CD14-positive monocyte (primary cell): ENCODE measurements at regions not wholly inside any gene's neighbourhood (a gene's known extent, or its start where the extent isn't known, plus 50 kb on each side); places are given as distances from the start of the nearest gene placed in this dataset.

ENCODE experiments used
- DNase-seq, 3 donors: peaks; one replicate each; pipeline ENCODE4 v3.0.0-alpha.2; 2011 to 2022
- H2AFZ ChIP-seq: 2 replicates; pipeline ENCODE4 v1.6.0; 2012; ENCODE audit warnings: mild to moderate bottlenecking, low read depth, low read length, inconsistent platforms; ENCODE audit not compliant: insufficient read depth, poor library complexity, severe bottlenecking
- H3K27ac ChIP-seq, 2 donors: 1 replicate in 1 of 2; 2 replicates in 1 of 2; pipeline ENCODE4 v1.5.1; 2012 to 2013; ENCODE audit warnings: low read length in 2 of 2, control low read depth in 1 of 2, inconsistent platforms in 1 of 2, low read depth in 1 of 2, mild to moderate bottlenecking in 1 of 2
- H3K27me3 ChIP-seq, 2 donors: one replicate each; pipeline versions ENCODE4 v1.6.0 to v1.6.1; 2011 to 2013; ENCODE audit warnings: low read length in 2 of 2; ENCODE audit not compliant: control insufficient read depth in 2 of 2, insufficient read depth in 2 of 2
- H3K36me3 ChIP-seq, 2 donors: replicated peaks in 1 of 2; 1 replicate in 1 of 2; 2 replicates in 1 of 2; pipeline versions ENCODE4 v1.5.1 to v1.6.1; 2012 to 2013; ENCODE audit warnings: low read length in 2 of 2, control low read depth in 1 of 2, inconsistent platforms in 1 of 2, mild to moderate bottlenecking in 1 of 2; ENCODE audit not compliant: insufficient read depth in 2 of 2, control insufficient read depth in 1 of 2
- H3K4me1 ChIP-seq, 2 donors: 1 replicate in 1 of 2; 2 replicates in 1 of 2; pipeline versions ENCODE4 v1.5.1 to v1.6.1; 2012 to 2013; ENCODE audit warnings: low read length in 2 of 2, control low read depth in 1 of 2, inconsistent platforms in 1 of 2, mild to moderate bottlenecking in 1 of 2, moderate library complexity in 1 of 2; ENCODE audit not compliant: insufficient read depth in 2 of 2, control insufficient read depth in 1 of 2
- H3K4me2 ChIP-seq: replicated peaks from 2 replicates; pipeline ENCODE3; 2012; ENCODE audit warnings: low read length, moderate library complexity, mild to moderate bottlenecking; ENCODE audit not compliant: poor library complexity, severe bottlenecking; ENCODE audit errors: extremely low read depth
- H3K4me3 ChIP-seq, 3 experiments: fragments of 200-600 bp in 1 of 3; sonication (generic) in 1 of 3; replicated peaks in 1 of 3; 1 replicate in 2 of 3; 2 replicates in 1 of 3; pipeline ENCODE4 v1.5.1; 2011 to 2013; ENCODE audit warnings: low read length in 3 of 3, mild to moderate bottlenecking in 3 of 3, control low read depth in 2 of 3, low read depth in 2 of 3, inconsistent platforms in 1 of 3, moderate library complexity in 1 of 3
- H3K79me2 ChIP-seq: 2 replicates; pipeline ENCODE4 v1.6.0; 2012; ENCODE audit warnings: mild to moderate bottlenecking, control low read depth, inconsistent platforms, low read length, moderate library complexity; ENCODE audit not compliant: insufficient read depth
- H3K9ac ChIP-seq: 2 replicates; pipeline ENCODE4 v1.6.0; 2017; ENCODE audit warnings: low read length, mild to moderate bottlenecking; ENCODE audit not compliant: insufficient read depth, poor library complexity, severe bottlenecking
- H3K9me3 ChIP-seq, 2 donors: replicated peaks in 1 of 2; 1 replicate in 1 of 2; 2 replicates in 1 of 2; pipeline versions ENCODE4 v1.5.1 to v1.6.1; 2012 to 2013; ENCODE audit warnings: low read length in 2 of 2, control low read depth in 1 of 2; ENCODE audit not compliant: control insufficient read depth in 1 of 2, insufficient read depth in 1 of 2
- H4K20me1 ChIP-seq: 2 replicates; pipeline ENCODE4 v1.6.0; 2012; ENCODE audit warnings: mild to moderate bottlenecking, low read length, control low read depth, moderate library complexity; ENCODE audit not compliant: insufficient read depth
- H3K27ac Mint-ChIP-seq, 7 donors: one replicate each; pipeline ENCODE4 v1.8.0; 2020; ENCODE audit warnings: mild to moderate bottlenecking in 7 of 7, mixed read lengths in 7 of 7, moderate library complexity in 6 of 7, inconsistent platforms in 2 of 7
- H3K27me3 Mint-ChIP-seq, 3 donors: one replicate each; pipeline ENCODE4 v1.8.0; 2021 to 2022; ENCODE audit warnings: low read depth in 3 of 3, mild to moderate bottlenecking in 3 of 3, mixed read lengths in 3 of 3, moderate library complexity in 3 of 3, inconsistent platforms in 1 of 3
- H3K36me3 Mint-ChIP-seq, 2 donors: one replicate each; pipeline ENCODE4 v1.8.0; 2020; ENCODE audit warnings: mixed read lengths in 2 of 2, inconsistent platforms in 1 of 2, mild to moderate bottlenecking in 1 of 2
- H3K4me1 Mint-ChIP-seq: one replicate; pipeline ENCODE4 v1.8.0; 2020; ENCODE audit warnings: mild to moderate bottlenecking, mixed read lengths
- H3K4me3 Mint-ChIP-seq, 2 donors: one replicate each; pipeline ENCODE4 v1.8.0; 2020; ENCODE audit warnings: mild to moderate bottlenecking in 2 of 2, mixed read lengths in 2 of 2, moderate library complexity in 1 of 2
- H3K9me3 Mint-ChIP-seq, 7 donors: one replicate each; pipeline ENCODE4 v1.8.0; 2020 to 2022; ENCODE audit warnings: mixed read lengths in 7 of 7, mild to moderate bottlenecking in 6 of 7, moderate library complexity in 6 of 7, inconsistent platforms in 2 of 7
- CTCF ChIP-seq: fragments of 200-600 bp; IDR thresholded peaks from one replicate; pipeline ENCODE4 v1.8.0; 2022; ENCODE audit warnings: antibody characterized with exemption, mild to moderate bottlenecking
- WGBS: methylation state at CpG from one replicate; pipeline ENCODE4 v1.1.5; 2013; ENCODE audit warnings: missing lambda C conversion rate; ENCODE audit not compliant: insufficient coverage; 5-methylcytosine and 5-hydroxymethylcytosine counted together
- intact Hi-C, 2 donors: fragments of 100-400 bp; cut with micrococcal nuclease; formaldehyde crosslinking; loops; one replicate each; pipeline versions ENCODE4 v1.15.0 to v1.15.1; 2023

DNA sequence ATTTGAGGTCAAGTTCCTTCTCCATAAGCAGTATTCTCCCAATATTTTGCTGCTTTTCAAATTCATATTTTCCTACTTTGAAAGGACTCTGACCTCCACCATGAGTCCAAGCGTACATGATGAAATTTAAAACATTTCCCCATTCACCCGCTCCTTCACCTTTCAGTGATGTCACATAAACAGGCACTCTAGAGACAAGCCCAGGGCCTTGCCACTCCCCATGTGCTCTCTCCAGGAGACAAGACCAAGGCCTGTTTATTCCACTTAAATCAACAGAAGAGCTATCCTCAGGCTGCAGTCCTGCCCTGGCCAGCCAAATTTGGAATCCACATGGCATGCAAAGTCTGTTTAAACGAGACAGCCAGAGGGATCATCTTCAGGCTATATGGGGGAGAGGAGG is 161.5 kb downstream of the ARRDC4 start:
- Histone ChIP-seq H3K79me2 (no peaks in the 10 kb centered on the region), H2AFZ (no peak overlapping the region), H3K4me2 (no peak overlapping the region), H3K36me3 (no peaks in the 10 kb centered on the region), H4K20me1 (no peaks in the 10 kb centered on the region), H3K27ac (no peak overlapping the region), H3K9me3 (no peaks in the 10 kb centered on the region), H3K27me3 (no peaks in the 10 kb centered on the region), H3K4me1 (no peaks in the 10 kb centered on the region), H3K4me3 (no peak overlapping the region), H3K9ac (no peak overlapping the region)
- intact Hi-C loops = no loop called here
- Mint-ChIP-seq H3K36me3 (no peaks in the 10 kb centered on the region), H3K9me3 (no peaks in the 10 kb centered on the region), H3K4me3 (no peak overlapping the region), H3K4me1 (no peaks in the 10 kb centered on the region), H3K27me3 (peaks cover 2 to 5% (median 2%) of the 10 kb centered on the region in 3 donors), H3K27ac (no peak overlapping the region)
- TF ChIP-seq CTCF = no peak
- no peak for DNase-seq
- WGBS = 100% methylated on average over 2 of the region's 3 CpGs

DNA sequence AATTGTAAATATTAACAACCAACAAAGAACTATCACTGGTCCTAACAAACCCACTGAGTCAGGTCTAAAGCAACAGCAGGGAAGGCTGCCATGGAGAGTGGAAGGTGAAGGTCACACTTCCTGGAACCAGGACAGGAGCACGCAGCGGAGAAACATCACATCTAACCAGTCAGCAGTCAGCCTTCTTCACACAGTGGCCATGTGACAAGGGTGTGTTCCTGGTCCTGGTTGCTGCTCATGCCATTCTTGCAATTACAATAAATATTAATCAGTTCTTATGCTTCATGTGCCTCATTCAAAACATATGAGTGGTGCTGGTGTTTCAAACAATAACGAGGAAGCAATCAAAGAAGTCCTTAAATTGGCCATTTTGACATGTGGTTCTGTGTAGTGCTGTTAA is 162.8 kb downstream of the ARRDC4 start:
- no peak overlapping the region for H3K27ac Mint-ChIP-seq
- Histone ChIP-seq H3K36me3 (no peaks in the 10 kb centered on the region), H3K4me3 (no peak overlapping the region), H3K4me2 (no peak overlapping the region), H3K4me1 (no peaks in the 10 kb centered on the region), H2AFZ (no peak overlapping the region), H3K27me3 (no peaks in the 10 kb centered on the region), H3K27ac (no peak overlapping the region), H3K9ac (no peak overlapping the region), H3K79me2 (no peaks in the 10 kb centered on the region), H4K20me1 (no peaks in the 10 kb centered on the region), H3K9me3 (no peaks in the 10 kb centered on the region)
- TF ChIP-seq CTCF = no peak
- H3K36me3 Mint-ChIP-seq = no peaks in the 10 kb centered on the region
- no peak overlapping the region for H3K4me3 Mint-ChIP-seq
- H3K4me1 Mint-ChIP-seq = peaks cover 3% of the 10 kb centered on the region
- no peak for DNase-seq
- intact Hi-C loops = no loop called here
- H3K9me3 Mint-ChIP-seq = no peaks in the 10 kb centered on the region
- H3K27me3 Mint-ChIP-seq = peaks cover 1 to 5% (median 1%) of the 10 kb centered on the region in 3 donors
- 100% methylated on average over 2 of the region's 3 CpGs for WGBS
